Stimulated activated CD8-positive, alpha-beta memory T cell treated with anti-CD3 and anti-CD28 coated beads, Interleukin-7, amount 100 ng/mL, for 24 hours (primary cell): ENCODE measurements at regions not wholly inside any gene's neighbourhood (a gene's known extent, or its start where the extent isn't known, plus 50 kb on each side); places are given as distances from the start of the nearest gene placed in this dataset.

Experiments used
- DNase-seq: peaks from one replicate; pipeline ENCODE4 v3.0.0-alpha.2; 2020; ENCODE audit warnings: low read depth

GRCh38 chr10:78829565-78829964 is 239.2 kb upstream of the ZMIZ1 start:
- DNase-seq, result no peak

DNA sequence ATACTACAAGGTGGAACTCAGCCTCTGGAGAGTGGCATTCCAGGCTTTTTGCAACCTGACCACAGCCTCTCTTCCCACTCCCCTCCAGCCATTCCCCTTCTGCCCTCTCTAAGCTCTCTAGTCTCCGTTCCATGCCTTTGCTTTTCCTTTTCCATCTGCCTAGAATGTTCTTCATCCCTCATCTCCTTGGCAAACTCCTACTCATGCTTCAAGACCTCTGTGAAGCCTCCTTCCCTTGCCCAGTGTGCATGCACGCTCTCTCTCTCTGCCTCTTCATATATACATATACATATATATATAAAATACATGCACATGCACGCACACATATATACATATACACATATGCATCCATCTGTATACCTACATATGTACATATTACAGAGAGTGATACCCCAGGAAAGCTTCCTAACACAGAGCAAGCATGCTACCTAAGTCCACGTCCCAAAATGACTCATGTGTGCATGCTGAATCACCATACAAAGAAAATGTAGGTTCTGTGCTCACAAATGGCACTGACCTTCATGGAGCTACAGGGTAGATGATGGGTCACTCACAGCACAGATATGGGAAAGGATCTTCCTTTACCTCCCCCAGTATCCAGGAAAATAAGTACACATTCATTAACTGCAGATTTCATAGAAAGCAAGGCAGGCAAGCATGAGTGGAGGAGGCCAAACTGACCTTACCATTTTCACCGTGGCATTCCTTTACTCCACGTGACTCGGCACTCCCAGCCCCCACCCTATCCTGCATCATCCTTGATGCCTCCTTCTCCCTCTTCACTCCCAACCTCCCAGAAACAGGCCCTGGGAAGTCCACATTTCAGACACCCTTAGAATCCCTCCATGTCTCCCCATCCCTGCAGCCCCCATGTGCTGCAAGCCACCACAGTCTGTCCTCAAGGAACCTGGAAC is 238.4 kb upstream of the ZMIZ1 start:
- no peak for DNase-seq

DNA sequence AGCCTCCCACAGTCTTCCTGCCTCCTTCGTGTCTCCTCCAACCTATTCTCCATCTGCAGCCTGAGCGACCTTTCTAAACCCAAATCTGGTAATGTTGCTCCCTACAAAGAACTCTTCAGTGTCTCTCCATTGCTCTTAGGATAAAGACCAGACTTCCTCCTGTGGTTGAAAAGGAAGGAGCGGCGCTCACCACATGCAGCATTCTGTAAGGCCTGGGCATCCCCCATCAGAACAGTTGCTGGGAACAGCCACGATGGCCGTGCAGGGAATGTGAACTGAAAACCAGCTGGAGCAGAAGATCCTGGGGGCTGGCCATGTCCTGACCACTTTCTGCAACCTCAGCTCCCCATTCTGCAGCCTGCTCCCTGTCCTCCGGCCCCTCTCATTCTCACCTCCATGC is 237.8 kb upstream of the ZMIZ1 start:
- no peak for DNase-seq

- no peak for DNase-seq
Measured at GRCh38 chr10:78831461-78831860, 237.3 kb upstream of the ZMIZ1 start.

- DNase-seq, result no peak
Measured at GRCh38 chr10:78832281-78832680, 236.5 kb upstream of the ZMIZ1 start.

DNA sequence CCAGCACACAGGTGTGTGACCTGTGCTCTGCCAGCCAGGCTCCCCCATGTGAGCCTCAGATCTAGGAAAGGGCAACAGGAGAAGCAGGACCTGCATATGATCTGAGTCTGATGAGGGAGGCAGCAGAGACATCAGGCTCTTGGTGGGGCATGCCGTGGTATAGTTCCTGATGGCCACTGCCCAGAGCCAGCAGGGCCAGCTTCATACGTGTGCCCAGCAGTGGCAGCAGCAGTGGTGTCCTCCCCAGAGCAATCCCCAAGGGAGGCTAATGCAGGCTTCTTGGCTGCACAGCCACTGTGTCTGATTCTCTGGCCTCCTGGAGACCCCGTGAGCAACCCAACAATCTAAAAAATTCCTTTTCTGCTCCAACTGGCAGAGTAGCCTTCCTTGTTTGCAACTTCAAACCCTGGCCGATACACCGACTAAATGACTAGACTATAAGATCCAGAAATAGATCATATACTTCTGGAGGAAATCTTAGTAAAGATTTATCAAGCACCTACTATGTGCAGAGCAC is 230.6 kb upstream of the ZMIZ1 start:
- no peak for DNase-seq

- no peak for DNase-seq
Measured at GRCh38 chr10:78843495-78843894, 225.3 kb upstream of the ZMIZ1 start.

DNA sequence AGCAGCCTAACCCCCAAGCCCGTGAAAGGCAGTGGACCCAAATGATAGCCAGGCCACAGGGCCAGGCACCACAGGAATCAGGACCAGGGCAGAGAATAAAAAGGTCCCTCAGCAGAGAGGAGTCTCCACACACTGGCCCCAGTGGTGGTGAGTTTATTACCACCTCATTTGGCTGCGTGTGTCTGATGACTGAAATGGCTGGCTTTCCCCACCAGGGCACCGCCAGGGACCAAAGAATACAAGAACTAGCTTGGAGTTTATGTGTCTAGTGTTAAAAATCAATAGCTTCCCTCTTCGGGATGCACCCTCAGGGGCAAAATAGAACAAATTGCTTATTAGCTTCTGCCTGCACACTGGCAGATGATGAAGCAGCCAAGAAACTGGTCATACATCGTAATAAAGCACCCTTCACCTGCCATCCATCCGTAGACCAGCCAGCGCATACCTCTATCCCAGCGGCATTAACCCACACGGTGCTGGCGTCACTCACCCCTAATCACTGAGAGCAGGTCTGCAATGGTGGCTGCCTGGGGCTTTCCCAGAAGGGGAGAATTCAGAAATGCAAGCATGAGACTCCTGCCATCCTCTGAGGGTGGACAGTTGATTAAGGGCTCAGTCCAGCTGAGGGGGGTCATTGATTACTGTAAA is 223.7 kb upstream of the ZMIZ1 start:
- no peak for DNase-seq

GRCh38 chr10:78846071-78846470 is 222.7 kb upstream of the ZMIZ1 start:
- no peak for DNase-seq

DNA sequence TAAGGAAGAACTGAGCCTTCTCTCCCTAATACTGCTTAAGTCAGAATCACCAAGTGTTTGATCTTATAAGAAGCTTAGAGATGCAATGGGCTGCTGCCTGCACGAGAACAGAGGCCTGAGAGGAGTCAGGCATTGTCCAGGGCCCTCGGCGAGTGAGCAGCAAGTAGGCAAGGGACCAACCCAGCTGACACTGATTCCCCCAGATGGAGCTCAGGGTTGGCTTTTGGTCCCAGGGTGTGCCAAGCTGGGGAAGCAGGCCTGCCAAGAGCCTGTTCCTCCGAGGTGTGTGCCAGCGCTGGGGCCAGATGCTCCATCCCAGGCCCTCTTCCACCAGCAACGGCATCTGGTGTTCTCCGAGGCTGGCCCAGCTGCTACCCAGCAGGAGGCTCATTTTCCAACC is 222.0 kb upstream of the ZMIZ1 start:
- DNase-seq, result no peak

DNA sequence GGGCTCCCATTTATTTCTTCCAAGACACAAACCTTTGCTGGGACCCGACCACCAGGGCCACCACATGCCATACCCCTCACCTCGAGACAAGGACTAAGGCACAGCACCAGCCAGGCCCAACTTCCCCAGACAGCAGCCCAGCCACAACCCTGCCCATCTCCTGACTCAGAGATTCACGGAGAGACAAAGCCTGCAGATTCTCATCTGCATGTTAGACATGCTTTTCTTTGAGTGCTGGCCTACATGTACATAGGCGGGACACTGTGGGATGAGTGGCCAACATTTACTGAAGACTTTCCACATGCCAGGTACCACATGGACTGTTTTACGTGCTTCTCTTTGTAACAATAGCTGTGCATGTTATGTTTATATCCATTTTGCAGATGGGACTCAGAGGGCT is 221.3 kb upstream of the ZMIZ1 start:
- no peak for DNase-seq

DNA sequence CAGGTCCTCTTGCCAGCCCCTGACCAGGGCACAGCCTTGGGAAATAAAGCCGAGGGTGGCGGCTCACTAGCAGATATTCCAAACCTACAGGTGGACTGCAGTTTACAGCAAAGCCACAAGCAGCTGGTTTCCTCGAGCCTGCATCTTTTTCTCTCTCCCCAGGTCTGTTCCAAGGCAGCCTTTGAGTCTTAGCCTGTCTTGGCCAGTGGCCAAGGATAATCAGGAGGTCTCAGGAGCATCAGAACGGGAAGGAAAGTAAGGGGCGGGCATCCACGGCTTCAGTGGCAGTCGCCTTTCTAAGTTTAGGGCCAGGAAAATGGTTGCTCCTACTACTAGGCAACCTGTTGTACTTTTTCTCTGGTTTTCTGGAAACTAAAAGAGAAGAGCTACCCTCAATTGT is 219.7 kb upstream of the ZMIZ1 start:
- no peak for DNase-seq

DNA sequence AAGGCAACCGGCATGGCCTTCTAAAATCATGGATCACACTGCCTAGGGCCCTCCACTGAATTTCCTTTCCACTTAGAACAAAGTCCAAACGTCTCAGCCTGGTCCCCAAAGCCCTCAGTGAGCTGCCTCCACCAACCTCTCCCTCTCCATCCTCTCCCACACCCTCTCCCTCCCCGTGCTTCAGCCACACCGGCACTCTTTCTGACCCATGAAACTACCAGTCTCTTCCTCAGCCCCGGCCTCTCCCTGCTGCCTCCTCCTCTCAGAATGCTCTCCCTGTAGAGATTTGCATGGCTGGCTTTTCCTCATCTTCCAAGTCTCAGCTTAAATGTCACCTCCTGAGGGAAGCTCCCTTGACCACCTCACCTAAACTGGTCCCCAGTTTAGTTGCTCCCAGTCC is 219.0 kb upstream of the ZMIZ1 start:
- no peak for DNase-seq

GRCh38 chr10:78850644-78851435 is 217.9 kb upstream of the ZMIZ1 start:
- no peak for DNase-seq

- DNase-seq, result no peak
Measured at GRCh38 chr10:78851647-78852046, 217.1 kb upstream of the ZMIZ1 start.

DNA sequence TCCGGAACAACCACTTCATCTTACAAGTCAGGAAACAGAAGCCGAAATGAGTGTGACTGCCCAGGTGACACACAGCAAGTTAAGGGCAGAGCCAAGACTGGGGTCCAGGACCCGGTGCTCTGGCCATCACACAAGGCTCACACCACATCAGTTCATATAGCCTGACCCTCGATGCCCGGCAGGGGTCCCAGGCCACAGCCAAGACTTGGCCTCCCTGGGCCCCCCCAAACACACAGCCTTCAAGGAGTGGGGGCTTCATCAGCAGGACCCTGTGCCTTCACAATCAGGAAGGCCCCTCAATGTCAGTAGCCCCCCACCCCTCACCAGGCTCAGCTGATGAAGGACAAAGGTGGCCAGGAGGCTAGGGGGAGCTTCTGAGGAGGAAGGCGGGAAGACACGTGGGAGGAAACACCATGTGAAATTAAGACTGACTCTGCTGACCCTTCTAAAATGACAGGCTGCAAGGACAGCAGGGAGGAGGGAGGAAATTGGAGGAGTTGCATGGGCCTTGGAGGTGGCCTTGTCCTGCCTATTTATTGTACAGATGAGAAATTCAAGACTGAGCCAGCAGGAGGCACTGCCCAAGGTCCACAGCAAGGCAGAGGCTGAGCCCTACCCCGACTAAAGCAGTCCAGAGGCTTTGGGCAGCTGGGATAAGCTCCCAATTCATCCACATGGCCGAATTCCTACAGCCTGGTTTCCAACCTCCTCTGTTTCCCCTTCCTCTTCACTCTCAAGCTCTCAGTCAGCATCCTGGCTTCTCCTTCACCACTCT is 216.1 kb upstream of the ZMIZ1 start:
- DNase-seq, result no peak

- no peak for DNase-seq
Measured at GRCh38 chr10:78853864-78854263, 214.9 kb upstream of the ZMIZ1 start.

DNA sequence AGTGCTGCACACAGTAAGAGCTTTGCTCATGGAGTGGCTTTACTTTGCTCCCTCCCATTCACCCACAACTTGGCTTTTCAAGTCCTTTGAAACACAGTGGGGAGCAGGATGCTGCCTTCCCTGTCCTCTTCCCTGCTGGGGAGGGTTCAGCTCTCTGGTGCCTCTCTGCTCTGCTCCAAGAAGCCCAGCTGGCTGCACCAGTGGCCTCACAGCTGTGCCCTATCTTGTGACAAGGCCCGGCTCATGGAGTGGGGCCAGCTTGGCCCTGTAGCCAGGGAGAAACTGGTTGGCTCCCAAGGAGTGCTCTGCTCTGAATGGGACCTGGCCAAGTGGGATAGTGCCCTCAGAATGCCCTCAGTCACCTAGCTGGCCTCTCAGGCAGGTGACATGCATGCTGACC is 212.3 kb upstream of the ZMIZ1 start:
- DNase-seq, result no peak

- no peak for DNase-seq
Measured at GRCh38 chr10:78857193-78857592, 211.6 kb upstream of the ZMIZ1 start.

DNA sequence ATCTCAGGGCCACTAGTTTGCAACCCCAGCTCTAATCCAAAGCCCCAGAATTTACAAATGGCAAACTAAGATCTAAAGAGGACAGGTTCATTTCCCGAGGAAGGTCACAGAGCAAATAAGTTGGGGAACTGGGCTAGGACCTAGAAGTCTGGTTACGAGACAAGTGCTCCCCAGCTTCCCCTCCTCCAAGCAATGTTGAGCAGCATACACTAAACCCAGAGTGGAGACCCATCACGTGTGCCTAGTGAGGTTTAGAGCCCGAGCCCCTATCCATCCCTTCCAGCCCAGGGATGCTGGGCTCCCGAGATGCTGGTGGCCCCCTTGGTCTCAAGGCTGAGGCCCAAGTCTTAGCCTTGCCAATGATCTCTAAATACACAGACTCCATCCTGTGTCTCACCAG is 209.5 kb upstream of the ZMIZ1 start:
- DNase-seq, result no peak

DNA sequence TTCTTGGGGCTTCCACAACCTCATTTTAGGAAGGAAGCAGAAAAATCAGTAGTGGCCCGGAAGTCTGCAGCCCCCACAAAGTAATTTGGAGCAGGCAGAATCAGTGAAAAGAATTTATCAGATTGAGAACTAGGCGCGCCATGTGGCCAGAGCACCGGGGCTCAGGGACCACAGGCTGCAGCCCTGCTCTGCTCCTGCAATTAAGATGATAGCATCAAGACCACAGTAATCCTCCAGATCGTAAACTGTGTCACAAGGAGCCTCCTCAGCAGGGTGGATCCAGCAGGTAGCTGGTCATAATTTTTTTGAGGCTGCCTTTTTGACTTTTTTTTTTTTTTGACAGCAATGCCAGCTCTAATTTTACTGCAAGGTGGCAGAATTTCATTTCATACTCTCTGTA is 209.0 kb upstream of the ZMIZ1 start:
- DNase-seq, result no peak
